Esophagus squamous epithelium (tissue), 5 donors: ENCODE measurements at regions not wholly inside any gene's neighbourhood (a gene's known extent, or its start where the extent isn't known, plus 50 kb on each side); places are given as distances from the start of the nearest gene placed in this dataset.

ENCODE experiments used
- DNase-seq: peaks from one replicate; lab custom pipeline; 2025; lab: John Stamatoyannopoulos, UW
- H3K27ac ChIP-seq, 4 donors: fragments of 200-600 bp; sonication (generic); one replicate each; pipeline ENCODE4 v1.5.1; 2016 to 2019; ENCODE audit warnings: mild to moderate bottlenecking in 1 of 4
- H3K27me3 ChIP-seq, 4 donors: fragments of 200-600 bp; sonication (generic); 1 replicate in 3 of 4; 2 replicates in 1 of 4; pipeline versions ENCODE4 v1.5.1 to v1.6.0; 2017 to 2021; ENCODE audit warnings: antibody characterized with exemption in 1 of 4
- H3K36me3 ChIP-seq, 3 donors: fragments of 200-600 bp; sonication (generic); one replicate each; pipeline ENCODE4 v1.5.1; 2016 to 2019
- H3K4me1 ChIP-seq, 3 donors: fragments of 200-600 bp; sonication (generic); one replicate each; pipeline ENCODE4 v1.5.1; 2017 to 2019
- H3K4me3 ChIP-seq, 4 donors: fragments of 200-600 bp; sonication (generic); 1 replicate in 3 of 4; 2 replicates in 1 of 4; pipeline ENCODE4 v1.5.1; 2016 to 2019; ENCODE audit warnings: mild to moderate bottlenecking in 2 of 4, moderate library complexity in 1 of 4
- H3K9me3 ChIP-seq, 3 donors: fragments of 200-600 bp; sonication (generic); one replicate each; pipeline ENCODE4 v1.5.1; 2016 to 2019
- POLR2A ChIP-seq, 4 donors: fragments of 450-650 bp; IDR thresholded peaks; one replicate each; pipeline ENCODE4 v1.6.1; 2017; ENCODE audit warnings: antibody characterized with exemption in 4 of 4, mild to moderate bottlenecking in 4 of 4, moderate library complexity in 3 of 4
- WGBS, 2 donors: methylation state at CpG; one replicate each; pipeline ENCODE4 v1.1.5; 2018; 5-methylcytosine and 5-hydroxymethylcytosine counted together
- intact Hi-C: fragments of 100-400 bp; cut with DNase I; formaldehyde crosslinking; loops from one replicate; pipeline ENCODE4 v1.15.0; 2022
- TF ChIP-seq, protein P1 (sequence below), 6 experiments: fragments of 450-650 bp in 4 of 6; fragments of 200-600 bp in 2 of 6; sonication (generic) in 2 of 6; IDR thresholded peaks; one replicate each; pipeline ENCODE4 v1.5.1; 2016 to 2019; ENCODE audit warnings: antibody characterized with exemption in 6 of 6, mild to moderate bottlenecking in 4 of 6, moderate library complexity in 4 of 6
- donor health status: DM: yes; HTN: yes; CAD: no.

DNA sequence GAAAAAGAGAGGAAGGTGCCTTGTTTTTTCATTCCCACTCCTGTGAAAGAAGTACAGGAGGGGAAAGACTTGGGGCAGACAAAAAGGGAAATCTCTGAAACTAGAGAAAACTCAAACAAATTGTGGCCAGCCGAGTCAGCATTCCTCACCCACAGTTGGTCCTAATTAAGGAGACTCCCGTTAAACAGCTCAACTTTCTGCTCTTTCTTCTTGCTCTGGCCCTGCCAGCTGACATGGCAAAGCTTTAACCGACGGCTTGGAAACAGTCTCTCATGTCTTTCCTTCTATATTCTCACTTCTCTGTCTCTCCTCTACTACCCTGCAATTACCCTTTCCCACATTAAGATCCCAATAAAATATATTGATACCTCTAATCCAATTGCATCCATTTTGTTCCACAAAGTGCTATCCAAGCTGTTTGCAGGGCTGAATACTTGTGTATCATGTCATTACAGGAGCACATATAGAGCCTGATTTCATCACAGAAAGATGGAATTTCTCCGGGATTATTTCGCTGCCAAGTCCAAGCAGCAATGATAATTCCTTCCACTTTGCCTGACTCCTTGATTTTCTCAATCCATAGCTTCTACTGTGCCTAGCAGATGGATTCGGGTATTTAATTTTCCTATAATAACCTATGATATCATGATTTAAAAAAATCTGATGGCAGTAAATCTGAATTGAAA lies 65.4 kb upstream of the IPO9 start:
- DNase-seq, result no peak
- intact Hi-C loops, result no loop called here
- no peaks in the 10 kb centered on the region for H3K27me3 ChIP-seq
- no peak for TF ChIP-seq POLR2A (IDR thresholded peaks at IDR 0.05)
- TF ChIP-seq, protein P1, sequence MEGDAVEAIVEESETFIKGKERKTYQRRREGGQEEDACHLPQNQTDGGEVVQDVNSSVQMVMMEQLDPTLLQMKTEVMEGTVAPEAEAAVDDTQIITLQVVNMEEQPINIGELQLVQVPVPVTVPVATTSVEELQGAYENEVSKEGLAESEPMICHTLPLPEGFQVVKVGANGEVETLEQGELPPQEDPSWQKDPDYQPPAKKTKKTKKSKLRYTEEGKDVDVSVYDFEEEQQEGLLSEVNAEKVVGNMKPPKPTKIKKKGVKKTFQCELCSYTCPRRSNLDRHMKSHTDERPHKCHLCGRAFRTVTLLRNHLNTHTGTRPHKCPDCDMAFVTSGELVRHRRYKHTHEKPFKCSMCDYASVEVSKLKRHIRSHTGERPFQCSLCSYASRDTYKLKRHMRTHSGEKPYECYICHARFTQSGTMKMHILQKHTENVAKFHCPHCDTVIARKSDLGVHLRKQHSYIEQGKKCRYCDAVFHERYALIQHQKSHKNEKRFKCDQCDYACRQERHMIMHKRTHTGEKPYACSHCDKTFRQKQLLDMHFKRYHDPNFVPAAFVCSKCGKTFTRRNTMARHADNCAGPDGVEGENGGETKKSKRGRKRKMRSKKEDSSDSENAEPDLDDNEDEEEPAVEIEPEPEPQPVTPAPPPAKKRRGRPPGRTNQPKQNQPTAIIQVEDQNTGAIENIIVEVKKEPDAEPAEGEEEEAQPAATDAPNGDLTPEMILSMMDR (IDR thresholded peaks at IDR 0.05), result no peak
- H3K4me1 ChIP-seq, result peaks cover 0 to 63% (median 15%) of the 10 kb centered on the region in 3 donors
- no peaks in the 10 kb centered on the region for H3K36me3 ChIP-seq
- 72 to 77% methylated on average over 7 of the region's 7 CpGs for WGBS, 2 donors
- H3K4me3 ChIP-seq, result no peak overlapping the region
- peak overlapping the region in 3 of 4 donors; percentile 12 to 43 (median 33) for H3K27ac ChIP-seq
- H3K9me3 ChIP-seq, result no peaks in the 10 kb centered on the region

- intact Hi-C loops, result no loop called here
- Histone ChIP-seq H3K27me3 (no peaks in the 10 kb centered on the region), H3K4me1 (peaks cover 0 to 59% (median 15%) of the 10 kb centered on the region in 3 donors), H3K4me3 (no peak overlapping the region), H3K9me3 (no peaks in the 10 kb centered on the region), H3K36me3 (no peaks in the 10 kb centered on the region), H3K27ac (peak overlapping the region in 1 of 4 donors; percentile 43)
- WGBS, 2 donors, result 77 to 78% methylated on average over 4 of the region's 4 CpGs
- DNase-seq, result no peak
- TF ChIP-seq, protein P1 (IDR thresholded peaks at IDR 0.05), result no peak
- no peak for TF ChIP-seq POLR2A (IDR thresholded peaks at IDR 0.05)
Measured at GRCh38 chr1:201764166-201764565, 64.8 kb upstream of the IPO9 start.

GRCh38 chr1:201764579-201764978 lies 64.4 kb upstream of the IPO9 start:
- H3K27me3 ChIP-seq, result no peaks in the 10 kb centered on the region
- no peak for TF ChIP-seq POLR2A (IDR thresholded peaks at IDR 0.05)
- TF ChIP-seq, protein P1 (IDR thresholded peaks at IDR 0.05), result no peak
- intact Hi-C loops, result no loop called here
- H3K4me3 ChIP-seq, result no peak overlapping the region
- no peaks in the 10 kb centered on the region for H3K36me3 ChIP-seq
- no peak for DNase-seq
- WGBS, 2 donors, result 87 to 94% methylated on average over 2 of the region's 2 CpGs
- H3K4me1 ChIP-seq, result peaks cover 0 to 56% (median 15%) of the 10 kb centered on the region in 3 donors
- H3K9me3 ChIP-seq, result no peaks in the 10 kb centered on the region
- no peak overlapping the region for H3K27ac ChIP-seq

DNA sequence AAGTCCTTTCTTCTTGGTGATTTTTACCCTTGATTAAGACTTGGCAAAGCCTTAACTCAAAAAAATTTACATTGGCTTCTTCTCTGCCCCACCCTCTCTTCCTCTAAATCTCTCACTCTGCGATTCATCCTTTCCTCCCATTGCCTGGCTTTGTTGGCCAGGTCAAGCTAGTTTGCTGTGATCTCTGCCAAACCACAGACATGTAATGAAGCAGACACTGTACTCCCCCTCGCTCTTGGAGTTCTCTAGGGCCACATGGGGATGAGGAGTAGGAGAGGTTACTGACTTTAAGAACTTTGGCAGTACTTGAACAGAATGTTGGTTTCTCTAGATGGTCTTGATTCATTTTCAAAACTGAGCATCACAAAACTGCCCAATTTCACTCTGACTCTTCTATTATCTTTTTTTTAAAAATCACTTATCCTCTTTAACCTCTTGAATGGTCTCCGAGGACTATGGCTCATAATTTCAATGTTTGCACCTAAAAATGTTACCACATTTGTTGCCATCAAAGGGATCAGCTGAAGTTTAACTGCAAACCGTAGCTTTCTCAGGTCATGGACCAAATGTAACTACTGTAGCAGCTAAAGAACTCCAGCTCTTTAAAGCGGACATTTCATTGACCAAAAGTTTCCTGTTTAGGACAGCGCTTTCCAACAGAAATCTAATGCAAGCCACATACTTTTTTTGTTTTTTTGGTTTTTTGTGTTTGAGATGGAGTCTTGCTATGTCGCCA lies 62.7 kb upstream of the IPO9 start:
- DNase-seq, result no peak
- no peak overlapping the region for H3K4me3 ChIP-seq
- TF ChIP-seq POLR2A (IDR thresholded peaks at IDR 0.05), result no peak
- TF ChIP-seq, protein P1 (IDR thresholded peaks at IDR 0.05), result no peak
- WGBS, 2 donors, result 63% methylated on average over 6 to 7 of the region's 7 CpGs
- intact Hi-C loops, result no loop called here
- no peak overlapping the region for H3K27ac ChIP-seq
- H3K9me3 ChIP-seq, result no peaks in the 10 kb centered on the region
- H3K36me3 ChIP-seq, result no peaks in the 10 kb centered on the region
- H3K27me3 ChIP-seq, result no peaks in the 10 kb centered on the region
- peaks cover 0 to 55% (median 21%) of the 10 kb centered on the region in 3 donors for H3K4me1 ChIP-seq

- peaks cover 0 to 6% (median 5%) of the 10 kb centered on the region in 3 donors for H3K9me3 ChIP-seq
- no peak for TF ChIP-seq POLR2A (IDR thresholded peaks at IDR 0.05)
- TF ChIP-seq, protein P1 (IDR thresholded peaks at IDR 0.05), result no peak
- no peaks in the 10 kb centered on the region for H3K27me3 ChIP-seq
- H3K27ac ChIP-seq, result no peak overlapping the region
- no peaks in the 10 kb centered on the region for H3K36me3 ChIP-seq
- no peak overlapping the region for H3K4me3 ChIP-seq
- 96 to 98% methylated on average over 6 of the region's 6 CpGs for WGBS, 2 donors
- intact Hi-C loops, result no loop called here
- peaks cover 0 to 46% (median 21%) of the 10 kb centered on the region in 3 donors for H3K4me1 ChIP-seq
- DNase-seq, result no peak
Measured at GRCh38 chr1:201767339-201767738, 61.6 kb upstream of the IPO9 start.
